VCaP (cell line): ENCODE measurements at regions not wholly inside any gene's neighbourhood (a gene's known extent, or its start where the extent isn't known, plus 50 kb on each side); places are given as distances from the start of the nearest gene placed in this dataset.

Experiments used
- H3K27ac ChIP-seq: fragments of 450-650 bp; 2 replicates; pipeline ENCODE4 v1.5.1; 2017
- TF ChIP-seq, protein P1 (sequence below): fragments of 450-650 bp; conservative IDR thresholded peaks from 2 replicates; pipeline ENCODE4 v1.5.1; 2017; ENCODE audit warnings: mild to moderate bottlenecking, moderate library complexity

- TF ChIP-seq, protein P1, sequence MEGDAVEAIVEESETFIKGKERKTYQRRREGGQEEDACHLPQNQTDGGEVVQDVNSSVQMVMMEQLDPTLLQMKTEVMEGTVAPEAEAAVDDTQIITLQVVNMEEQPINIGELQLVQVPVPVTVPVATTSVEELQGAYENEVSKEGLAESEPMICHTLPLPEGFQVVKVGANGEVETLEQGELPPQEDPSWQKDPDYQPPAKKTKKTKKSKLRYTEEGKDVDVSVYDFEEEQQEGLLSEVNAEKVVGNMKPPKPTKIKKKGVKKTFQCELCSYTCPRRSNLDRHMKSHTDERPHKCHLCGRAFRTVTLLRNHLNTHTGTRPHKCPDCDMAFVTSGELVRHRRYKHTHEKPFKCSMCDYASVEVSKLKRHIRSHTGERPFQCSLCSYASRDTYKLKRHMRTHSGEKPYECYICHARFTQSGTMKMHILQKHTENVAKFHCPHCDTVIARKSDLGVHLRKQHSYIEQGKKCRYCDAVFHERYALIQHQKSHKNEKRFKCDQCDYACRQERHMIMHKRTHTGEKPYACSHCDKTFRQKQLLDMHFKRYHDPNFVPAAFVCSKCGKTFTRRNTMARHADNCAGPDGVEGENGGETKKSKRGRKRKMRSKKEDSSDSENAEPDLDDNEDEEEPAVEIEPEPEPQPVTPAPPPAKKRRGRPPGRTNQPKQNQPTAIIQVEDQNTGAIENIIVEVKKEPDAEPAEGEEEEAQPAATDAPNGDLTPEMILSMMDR, result no peak
- no peak overlapping the region for H3K27ac ChIP-seq
These were observed 51.2 kb upstream of the LMO1 start for GRCh38 chr11:8314916-8315315.

- TF ChIP-seq, protein P1, result no peak
These were observed 49.9 kb upstream of the LMO1 start for GRCh38 chr11:8313504-8314090.

More at GRCh38 chr11:8313504-8314090, 49.9 kb upstream of the LMO1 start:
- H3K27ac ChIP-seq, result no peak overlapping the region
